ENCODE measurements at regions not wholly inside any gene's neighbourhood (a gene's known extent, or its start where the extent isn't known, plus 50 kb on each side); places are given as distances from the start of the nearest gene placed in this dataset.
A peak's percentile ranks its signal among the peaks of the same experiment; 100 is the strongest.

GRCh38 chr17:77428749-77429368, 288.1 kb downstream of the SEC14L1 start:
- no peak overlapping the region for H3K4me3 ChIP-seq (ENCODE audit: low read length)
- no peaks in the 10 kb centered on the region for H3K9me3 ChIP-seq (ENCODE audit: control insufficient read depth, low read length)
- no peaks in the 10 kb centered on the region for H3K36me3 ChIP-seq (ENCODE audit: control insufficient read depth, insufficient read depth, low read length, severe bottlenecking)
- DNase-seq (ENCODE audit: low read depth): no peak
- H3K4me1 ChIP-seq (ENCODE audit: control insufficient read depth, insufficient read depth, low read length): peaks cover 75% of the 10 kb centered on the region
- peak overlapping the region; percentile 73 for H3K9ac ChIP-seq (ENCODE audit: low read length)
- no peaks in the 10 kb centered on the region for H3K27me3 ChIP-seq (replicated peaks; ENCODE audit: control insufficient read depth, insufficient read depth, low read length)

DNA sequence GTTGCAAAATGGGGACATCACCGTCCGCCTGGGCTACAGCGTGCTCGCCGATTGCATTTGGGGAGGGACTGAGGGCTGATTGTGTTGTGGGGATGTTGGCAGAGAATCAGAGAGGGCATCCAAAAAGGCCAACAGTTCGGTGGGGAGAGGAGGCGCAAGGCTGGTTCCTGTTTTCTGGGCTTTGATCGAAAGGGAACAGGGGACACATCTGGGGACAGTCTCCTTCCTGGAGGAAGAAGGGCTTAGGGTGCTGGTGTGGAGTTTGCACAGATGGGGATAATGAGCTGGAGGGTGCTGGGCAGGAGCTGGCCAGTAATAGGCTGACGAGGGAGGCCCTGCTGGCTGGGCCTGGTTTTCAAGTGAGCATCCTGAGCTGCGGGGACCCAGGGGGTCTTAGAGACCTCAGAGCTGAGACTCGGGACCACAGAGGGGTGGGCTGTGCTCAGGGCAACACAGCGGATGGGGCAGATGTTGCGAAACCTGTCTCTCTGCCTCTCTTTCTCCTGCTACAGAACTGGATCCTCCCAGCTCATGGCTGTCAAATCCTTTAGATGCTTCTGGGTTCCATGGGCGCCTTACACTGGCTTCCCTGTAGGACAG, 288.7 kb downstream of the SEC14L1 start:
- H3K4me3 ChIP-seq (ENCODE audit: low read length): no peak overlapping the region
- peak overlapping the region; percentile 41 for H3K9ac ChIP-seq (ENCODE audit: low read length)
- no peaks in the 10 kb centered on the region for H3K27me3 ChIP-seq (replicated peaks; ENCODE audit: control insufficient read depth, insufficient read depth, low read length)
- no peaks in the 10 kb centered on the region for H3K36me3 ChIP-seq (ENCODE audit: control insufficient read depth, insufficient read depth, low read length, severe bottlenecking)
- no peaks in the 10 kb centered on the region for H3K9me3 ChIP-seq (ENCODE audit: control insufficient read depth, low read length)
- peak; percentile 54 for DNase-seq (ENCODE audit: low read depth)
- peaks cover 75% of the 10 kb centered on the region for H3K4me1 ChIP-seq (ENCODE audit: control insufficient read depth, insufficient read depth, low read length)

DNA sequence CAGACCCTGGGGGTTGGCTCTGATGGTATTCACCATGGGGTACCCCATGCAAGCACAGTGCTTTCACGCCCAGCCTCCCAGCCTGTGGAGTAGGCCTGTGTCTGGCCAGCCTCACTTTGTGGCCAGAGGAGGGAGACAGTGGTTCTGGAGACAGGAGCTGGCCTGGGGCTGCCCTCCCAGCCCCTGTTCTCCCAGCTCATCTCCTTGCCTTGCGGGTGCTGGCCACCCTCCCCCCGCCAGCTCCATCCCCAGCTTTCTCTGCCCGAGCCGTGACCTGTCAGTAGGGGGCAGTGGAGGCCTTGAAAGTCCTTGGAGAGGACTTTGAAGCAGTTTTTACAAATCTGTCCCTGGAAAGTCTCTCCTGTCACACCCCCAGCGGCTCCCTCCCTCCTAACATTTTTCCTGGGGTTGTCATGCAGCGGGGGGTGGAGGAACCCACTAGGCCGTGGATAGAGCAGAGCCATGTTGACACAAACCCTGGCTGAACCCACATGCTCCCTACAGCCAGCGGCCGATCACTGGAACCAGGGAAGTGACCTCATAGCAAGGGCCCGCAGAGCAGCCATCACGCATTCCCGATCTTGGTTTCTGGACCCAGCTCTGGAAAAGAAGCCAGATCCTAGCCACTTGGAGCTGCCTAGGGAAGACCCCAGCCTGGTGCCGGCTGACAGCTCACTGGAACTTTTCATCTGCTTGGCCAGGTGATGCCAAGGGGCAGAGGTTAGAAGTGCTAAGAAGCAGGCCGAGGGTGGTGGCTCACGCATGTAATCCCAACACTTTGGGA, 289.4 kb downstream of the SEC14L1 start:
- Histone ChIP-seq H3K9me3 (ENCODE audit: control insufficient read depth, low read length) (no peaks in the 10 kb centered on the region), H3K4me1 (ENCODE audit: control insufficient read depth, insufficient read depth, low read length) (peaks cover 75% of the 10 kb centered on the region), H3K36me3 (ENCODE audit: control insufficient read depth, insufficient read depth, low read length, severe bottlenecking) (no peaks in the 10 kb centered on the region), H3K4me3 (ENCODE audit: low read length) (no peak overlapping the region), H3K9ac (ENCODE audit: low read length) (peak overlapping the region; percentile 50), H3K27me3 (replicated peaks; ENCODE audit: control insufficient read depth, insufficient read depth, low read length) (no peaks in the 10 kb centered on the region)
- peak; percentile 98 for DNase-seq (ENCODE audit: low read depth)

DNA sequence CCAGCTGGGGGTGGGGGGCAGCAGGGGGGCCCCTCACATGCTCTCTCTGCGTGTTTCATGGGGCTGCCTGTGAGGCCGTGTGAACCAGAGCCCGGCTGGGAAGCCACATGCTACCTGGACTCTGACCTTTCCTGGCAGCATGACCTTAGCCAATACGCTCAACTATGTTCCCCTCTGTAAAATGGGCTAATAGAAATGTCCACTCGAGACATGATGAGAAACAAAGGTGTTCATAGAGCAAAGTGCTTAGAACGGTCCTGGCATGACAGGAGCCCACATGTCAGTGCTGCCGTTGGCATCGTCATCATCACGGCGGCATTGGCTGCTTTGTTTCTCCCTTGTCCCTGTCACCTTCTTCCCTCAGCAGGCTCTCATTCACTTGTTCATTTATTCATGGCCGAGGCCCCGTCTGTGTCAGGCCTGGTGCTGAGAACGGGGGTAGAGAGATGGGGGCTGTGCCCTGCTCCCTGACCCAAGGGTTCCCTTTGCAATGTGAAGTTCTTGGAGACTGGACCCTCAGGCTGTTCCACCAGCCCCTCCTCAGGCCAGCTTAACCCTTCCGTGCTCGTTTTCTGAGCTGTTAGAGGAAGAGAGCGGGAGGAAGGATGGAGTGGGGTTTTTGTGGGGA, 291.4 kb downstream of the SEC14L1 start:
- H3K36me3 ChIP-seq (ENCODE audit: control insufficient read depth, insufficient read depth, low read length, severe bottlenecking): no peaks in the 10 kb centered on the region
- H3K27me3 ChIP-seq (replicated peaks; ENCODE audit: control insufficient read depth, insufficient read depth, low read length): no peaks in the 10 kb centered on the region
- no peaks in the 10 kb centered on the region for H3K9me3 ChIP-seq (ENCODE audit: control insufficient read depth, low read length)
- H3K4me1 ChIP-seq (ENCODE audit: control insufficient read depth, insufficient read depth, low read length): peaks cover 74% of the 10 kb centered on the region
- DNase-seq (ENCODE audit: low read depth): no peak
- H3K9ac ChIP-seq (ENCODE audit: low read length): no peak overlapping the region
- no peak overlapping the region for H3K4me3 ChIP-seq (ENCODE audit: low read length)

GRCh38 chr17:77432742-77433141, 292.0 kb downstream of the SEC14L1 start:
- H3K36me3 ChIP-seq (ENCODE audit: control insufficient read depth, insufficient read depth, low read length, severe bottlenecking): peaks cover 1% of the 10 kb centered on the region
- no peaks in the 10 kb centered on the region for H3K27me3 ChIP-seq (replicated peaks; ENCODE audit: control insufficient read depth, insufficient read depth, low read length)
- no peaks in the 10 kb centered on the region for H3K9me3 ChIP-seq (ENCODE audit: control insufficient read depth, low read length)
- DNase-seq (ENCODE audit: low read depth): no peak
- H3K4me3 ChIP-seq (ENCODE audit: low read length): no peak overlapping the region
- peaks cover 73% of the 10 kb centered on the region for H3K4me1 ChIP-seq (ENCODE audit: control insufficient read depth, insufficient read depth, low read length)
- no peak overlapping the region for H3K9ac ChIP-seq (ENCODE audit: low read length)

- Histone ChIP-seq H3K4me3 (ENCODE audit: low read length) (no peak overlapping the region), H3K9ac (ENCODE audit: low read length) (peak overlapping the region; percentile 29), H3K9me3 (ENCODE audit: control insufficient read depth, low read length) (no peaks in the 10 kb centered on the region), H3K36me3 (ENCODE audit: control insufficient read depth, insufficient read depth, low read length, severe bottlenecking) (peaks cover 7% of the 10 kb centered on the region), H3K27me3 (replicated peaks; ENCODE audit: control insufficient read depth, insufficient read depth, low read length) (no peaks in the 10 kb centered on the region), H3K4me1 (ENCODE audit: control insufficient read depth, insufficient read depth, low read length) (peaks cover 66% of the 10 kb centered on the region)
- DNase-seq (ENCODE audit: low read depth): peak; percentile 86
These were observed 292.8 kb downstream of the SEC14L1 start for GRCh38 chr17:77433385-77434135.

DNA sequence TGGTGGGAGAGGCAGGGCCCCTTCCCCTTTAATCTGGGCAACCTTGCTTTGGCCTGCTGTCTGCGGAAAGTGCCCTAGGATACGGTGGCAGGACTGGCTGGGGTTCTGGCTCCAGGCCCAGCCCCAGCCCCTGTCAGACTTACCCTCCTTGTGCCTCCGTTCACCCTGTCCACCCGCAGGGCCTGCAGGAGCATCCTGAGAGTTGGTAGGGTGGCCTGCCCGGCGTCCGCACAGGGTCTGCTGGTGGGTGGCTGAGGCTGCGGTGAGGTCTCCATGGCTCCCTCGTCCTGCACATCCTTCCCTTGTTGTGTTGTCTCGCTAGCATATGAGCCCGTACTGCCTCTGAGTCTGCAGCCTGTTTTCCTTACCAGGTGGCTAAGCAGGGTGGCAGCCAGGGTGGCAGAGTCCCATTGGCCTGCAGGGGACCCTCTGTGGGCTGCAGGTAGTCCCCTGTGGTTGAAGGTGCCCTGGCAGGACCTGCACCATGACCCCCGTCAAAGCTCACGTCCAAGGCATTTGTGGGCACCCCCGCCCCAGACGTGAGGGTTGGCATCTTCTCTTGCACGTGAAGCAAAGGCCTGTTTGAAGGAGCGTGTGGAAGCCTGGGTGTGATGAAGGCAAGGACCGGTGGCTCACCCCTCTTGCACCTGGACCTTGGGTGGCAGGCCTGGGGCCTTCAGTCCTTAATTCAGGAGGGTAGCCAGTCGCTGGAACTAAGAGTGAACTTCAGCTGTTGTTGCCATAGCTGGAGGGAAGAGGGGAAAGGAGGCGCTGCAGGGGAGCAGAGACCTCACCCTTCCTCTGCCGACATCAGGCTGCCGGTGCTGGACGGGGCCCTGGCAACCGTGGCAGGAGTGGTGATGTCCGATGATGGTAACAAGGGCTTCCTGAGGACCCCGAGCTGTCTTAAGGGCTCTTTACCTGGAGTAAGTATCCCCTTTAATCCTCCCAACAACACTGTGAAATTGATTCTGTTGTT, 293.7 kb downstream of the SEC14L1 start:
- peaks cover 66% of the 10 kb centered on the region for H3K4me1 ChIP-seq (ENCODE audit: control insufficient read depth, insufficient read depth, low read length)
- no peak for DNase-seq (ENCODE audit: low read depth)
- H3K36me3 ChIP-seq (ENCODE audit: control insufficient read depth, insufficient read depth, low read length, severe bottlenecking): peaks cover 7% of the 10 kb centered on the region

GRCh38 chr17:77435272-77436057, 294.7 kb downstream of the SEC14L1 start:
- Histone ChIP-seq H3K36me3 (ENCODE audit: control insufficient read depth, insufficient read depth, low read length, severe bottlenecking) (peaks cover 9% of the 10 kb centered on the region), H3K27me3 (replicated peaks; ENCODE audit: control insufficient read depth, insufficient read depth, low read length) (no peaks in the 10 kb centered on the region), H3K9ac (ENCODE audit: low read length) (peak overlapping the region; percentile 55), H3K9me3 (ENCODE audit: control insufficient read depth, low read length) (no peaks in the 10 kb centered on the region), H3K4me3 (ENCODE audit: low read length) (no peak overlapping the region), H3K4me1 (ENCODE audit: control insufficient read depth, insufficient read depth, low read length) (peaks cover 65% of the 10 kb centered on the region)
- no peak for DNase-seq (ENCODE audit: low read depth)

More for the DNA sequence above, 293.7 kb downstream of the SEC14L1 start:
- Histone ChIP-seq H3K9me3 (ENCODE audit: control insufficient read depth, low read length) (no peaks in the 10 kb centered on the region), H3K27me3 (replicated peaks; ENCODE audit: control insufficient read depth, insufficient read depth, low read length) (no peaks in the 10 kb centered on the region), H3K9ac (ENCODE audit: low read length) (peak overlapping the region; percentile 29), H3K4me3 (ENCODE audit: low read length) (no peak overlapping the region)

GRCh38 chr17:77436058-77436442, 295.3 kb downstream of the SEC14L1 start:
- Histone ChIP-seq H3K4me1 (ENCODE audit: control insufficient read depth, insufficient read depth, low read length) (peaks cover 65% of the 10 kb centered on the region), H3K36me3 (ENCODE audit: control insufficient read depth, insufficient read depth, low read length, severe bottlenecking) (peaks cover 11% of the 10 kb centered on the region), H3K9ac (ENCODE audit: low read length) (peak overlapping the region; percentile 55), H3K4me3 (ENCODE audit: low read length) (no peak overlapping the region), H3K9me3 (ENCODE audit: control insufficient read depth, low read length) (no peaks in the 10 kb centered on the region), H3K27me3 (replicated peaks; ENCODE audit: control insufficient read depth, insufficient read depth, low read length) (no peaks in the 10 kb centered on the region)
- peak; percentile 44 for DNase-seq (ENCODE audit: low read depth)

All from adipocyte (in vitro differentiated cells).